Activated CD8-positive, alpha-beta T cell treated with anti-CD3 and anti-CD28 coated beads, Interleukin-2, amount 10 ng/mL, durations not matched to agents 7 days and 5 days (primary cell): ENCODE measurements at regions not wholly inside any gene's neighbourhood (a gene's known extent, or its start where the extent isn't known, plus 50 kb on each side); places are given as distances from the start of the nearest gene placed in this dataset.

Source experiments
- ATAC-seq: fragments of 150-1000 bp; cut with Tn5 transposase; one replicate; pipeline ENCODE4 v1.10.0; 2021; ENCODE audit warnings: moderate library complexity
- CTCF ChIA-PET: fragments of 350-600 bp; sonication (Branson Sonifier 250); formaldehyde crosslinking; loops from one replicate; lab custom pipeline; 2021; ENCODE audit warnings: antibody characterized with exemption; lab: Charles Lee
- POLR2A ChIA-PET: fragments of 350-600 bp; sonication (Branson Sonifier 250); formaldehyde crosslinking; loops from one replicate; lab custom pipeline; 2021; ENCODE audit warnings: antibody characterized with exemption; lab: Charles Lee
- DNase-seq: peaks from one replicate; pipeline ENCODE4 v3.0.0-alpha.2; 2020
- H3K27ac Mint-ChIP-seq: one replicate; pipeline ENCODE4 v1.8.0; 2021; ENCODE audit warnings: mild to moderate bottlenecking, mixed read lengths
- H3K27me3 Mint-ChIP-seq: one replicate; pipeline ENCODE4 v1.8.0; 2021; ENCODE audit warnings: low read depth, mixed read lengths
- H3K36me3 Mint-ChIP-seq: one replicate; pipeline ENCODE4 v1.8.0; 2021; ENCODE audit warnings: low read depth, mixed read lengths
- H3K4me1 Mint-ChIP-seq: one replicate; pipeline ENCODE4 v1.8.0; 2021; ENCODE audit warnings: low read depth, mixed read lengths
- H3K4me3 Mint-ChIP-seq: one replicate; pipeline ENCODE4 v1.8.0; 2021; ENCODE audit warnings: mild to moderate bottlenecking, mixed read lengths
- H3K9me3 Mint-ChIP-seq: one replicate; pipeline ENCODE4 v1.8.0; 2022; ENCODE audit warnings: mixed read lengths; ENCODE audit not compliant: insufficient read depth

DNA sequence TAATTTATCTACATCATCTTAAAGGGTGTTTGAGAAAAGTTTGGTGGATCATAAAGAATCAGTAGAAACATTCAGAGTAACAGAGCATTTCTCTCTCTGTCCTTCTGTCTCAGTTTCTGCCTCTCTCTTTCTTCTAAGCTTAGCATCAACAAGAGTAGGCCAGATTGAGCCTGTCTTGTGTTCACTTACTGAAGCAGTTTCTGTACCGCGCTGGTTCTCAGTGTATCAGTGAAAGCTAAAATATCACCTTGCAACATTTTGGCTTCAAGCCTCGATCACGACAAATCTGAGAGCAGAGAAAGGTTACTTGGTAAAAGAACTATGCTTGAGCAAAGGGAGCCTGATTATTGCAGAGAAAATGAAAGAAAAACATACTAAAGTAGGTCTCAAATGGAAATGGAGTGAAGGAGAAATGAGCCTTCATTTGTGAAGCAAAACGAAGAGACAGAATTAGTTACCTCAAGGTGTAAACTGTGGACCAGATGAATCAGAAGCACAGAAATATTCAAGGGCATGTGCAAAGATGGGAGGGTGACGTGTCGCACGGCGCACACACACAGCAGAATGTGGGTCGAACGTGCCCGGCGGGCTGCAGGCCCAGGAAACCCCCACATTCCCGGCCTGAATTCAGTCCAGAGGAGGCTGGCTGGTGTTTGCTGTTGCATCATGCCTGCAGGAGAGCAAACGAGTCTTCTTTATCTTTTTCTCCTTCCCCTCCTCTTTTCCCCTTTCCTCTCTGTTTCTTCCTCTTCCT lies 509.3 kb downstream of the QKI start:
- ATAC-seq (no peak), DNase-seq (no peak)
- Mint-ChIP-seq H3K27ac (no peak overlapping the region), H3K4me1 (no peaks in the 10 kb centered on the region), H3K36me3 (no peaks in the 10 kb centered on the region), H3K27me3 (no peaks in the 10 kb centered on the region), H3K9me3 (no peaks in the 10 kb centered on the region), H3K4me3 (no peak overlapping the region)
- POLR2A ChIA-PET, result no interaction called here
- CTCF ChIA-PET, result no interaction called here

- DNase-seq, result no peak
- ChIA-PET CTCF (no interaction called here), POLR2A (no interaction called here)
- Mint-ChIP-seq H3K9me3 (no peaks in the 10 kb centered on the region), H3K36me3 (no peaks in the 10 kb centered on the region), H3K4me1 (no peaks in the 10 kb centered on the region), H3K27me3 (no peaks in the 10 kb centered on the region), H3K4me3 (no peak overlapping the region), H3K27ac (no peak overlapping the region)
- no peak for ATAC-seq
Observed at GRCh38 chr6:163922562-163922961, 508.0 kb downstream of the QKI start.

DNA sequence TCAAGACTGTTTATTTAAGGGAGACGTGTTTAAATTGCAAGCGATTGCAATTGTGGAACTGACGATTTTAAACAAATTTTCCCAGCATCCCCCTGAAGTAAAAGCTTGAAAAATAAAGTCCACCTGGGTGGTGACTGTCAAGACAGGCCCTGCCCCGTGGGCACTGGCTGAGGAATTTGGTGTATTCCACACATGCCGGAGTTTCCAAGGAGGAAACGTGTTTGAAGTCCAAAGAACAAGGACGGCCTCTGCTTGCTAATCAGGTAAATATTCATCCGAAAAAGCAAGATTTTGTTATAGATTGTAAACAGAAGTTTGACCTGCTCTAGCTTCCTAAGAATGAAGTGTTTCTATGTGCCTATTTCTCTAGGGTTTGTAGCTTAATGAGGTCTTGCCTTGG lies 505.1 kb downstream of the QKI start:
- Mint-ChIP-seq H3K27me3 (no peaks in the 10 kb centered on the region), H3K36me3 (no peaks in the 10 kb centered on the region), H3K4me3 (no peak overlapping the region), H3K27ac (no peak overlapping the region), H3K9me3 (no peaks in the 10 kb centered on the region), H3K4me1 (no peaks in the 10 kb centered on the region)
- ChIA-PET CTCF (no interaction called here), POLR2A (no interaction called here)
- no peak for ATAC-seq
- no peak for DNase-seq

DNA sequence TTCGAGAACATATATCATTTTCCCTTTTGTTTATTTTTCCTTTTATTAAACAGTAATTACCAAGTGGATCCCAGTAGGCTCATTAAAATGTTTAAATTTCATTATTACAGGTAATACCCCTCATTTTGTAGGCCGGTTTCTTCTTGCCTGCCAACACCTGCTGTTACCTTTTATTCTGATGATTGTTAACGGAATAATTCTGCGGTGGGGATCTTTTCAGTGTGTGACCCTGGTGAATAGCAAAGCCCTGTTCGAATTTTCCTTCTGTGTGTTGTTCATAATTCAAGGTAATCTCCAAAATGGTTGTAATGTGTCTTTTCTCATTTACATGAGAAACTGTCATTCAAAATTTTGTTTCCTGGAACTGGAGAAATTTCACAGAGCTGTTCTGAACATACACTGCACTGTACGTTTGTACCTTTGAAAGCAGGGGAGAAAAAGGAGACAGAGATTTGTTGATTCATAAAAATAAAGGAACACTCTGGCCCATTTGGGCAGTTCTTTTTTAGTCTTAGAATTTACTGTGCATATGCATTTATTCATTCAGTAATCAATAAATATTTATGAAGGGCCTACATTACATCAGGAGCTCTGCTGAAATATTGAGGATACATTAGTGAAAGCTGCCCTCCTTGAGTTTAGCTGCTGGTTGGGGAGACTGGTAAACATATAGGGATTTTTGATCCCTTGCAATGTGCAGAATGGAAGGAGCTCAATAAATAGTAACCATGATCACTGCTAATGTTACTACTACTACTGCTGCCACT lies 502.0 kb downstream of the QKI start:
- Mint-ChIP-seq H3K27ac (no peak overlapping the region), H3K27me3 (no peaks in the 10 kb centered on the region), H3K4me3 (no peak overlapping the region), H3K9me3 (no peaks in the 10 kb centered on the region), H3K36me3 (no peaks in the 10 kb centered on the region), H3K4me1 (no peaks in the 10 kb centered on the region)
- DNase-seq (no peak), ATAC-seq (no peak)
- ChIA-PET CTCF (no interaction called here), POLR2A (no interaction called here)

DNA sequence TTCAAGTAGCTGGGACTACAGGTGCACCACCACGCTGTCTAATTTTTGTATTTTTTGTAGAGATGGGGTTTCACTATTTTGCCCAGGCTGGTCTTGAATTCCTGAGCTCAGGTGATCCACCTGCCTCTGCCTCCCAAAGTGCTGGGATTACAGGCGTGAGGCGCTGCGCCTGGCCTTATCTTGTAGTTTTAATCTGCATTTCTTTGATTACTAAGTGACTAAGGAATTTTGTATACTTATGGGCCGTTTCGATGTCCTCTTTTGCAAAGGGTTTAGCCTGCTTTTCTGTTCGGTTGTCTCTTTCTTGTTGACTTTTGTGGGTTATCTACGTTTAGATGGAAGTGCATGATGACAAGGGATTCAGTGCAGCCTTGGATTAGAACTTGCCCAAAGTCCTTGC lies 500.6 kb downstream of the QKI start:
- Mint-ChIP-seq H3K36me3 (no peaks in the 10 kb centered on the region), H3K27ac (no peak overlapping the region), H3K9me3 (no peaks in the 10 kb centered on the region), H3K27me3 (no peaks in the 10 kb centered on the region), H3K4me1 (no peaks in the 10 kb centered on the region), H3K4me3 (no peak overlapping the region)
- DNase-seq (no peak), ATAC-seq (no peak)
- CTCF ChIA-PET, result no interaction called here
- POLR2A ChIA-PET, result no interaction called here

- POLR2A ChIA-PET, result no interaction called here
- no peak overlapping the region for H3K27ac Mint-ChIP-seq
- no peaks in the 10 kb centered on the region for H3K36me3 Mint-ChIP-seq
- CTCF ChIA-PET, result no interaction called here
- no peak for DNase-seq
- no peak for ATAC-seq
- no peaks in the 10 kb centered on the region for H3K27me3 Mint-ChIP-seq
- no peaks in the 10 kb centered on the region for H3K9me3 Mint-ChIP-seq
- no peaks in the 10 kb centered on the region for H3K4me1 Mint-ChIP-seq
- H3K4me3 Mint-ChIP-seq, result no peak overlapping the region
Observed at GRCh38 chr6:163913045-163913444, 498.5 kb downstream of the QKI start.

GRCh38 chr6:163906006-163906710 lies 491.6 kb downstream of the QKI start:
- ATAC-seq (no peak), DNase-seq (no peak)
- ChIA-PET POLR2A (no interaction called here), CTCF (no interaction called here)
- no peaks in the 10 kb centered on the region for H3K27me3 Mint-ChIP-seq
- no peak overlapping the region for H3K27ac Mint-ChIP-seq
- no peaks in the 10 kb centered on the region for H3K9me3 Mint-ChIP-seq
- no peaks in the 10 kb centered on the region for H3K36me3 Mint-ChIP-seq
- H3K4me3 Mint-ChIP-seq, result no peak overlapping the region
- no peaks in the 10 kb centered on the region for H3K4me1 Mint-ChIP-seq

GRCh38 chr6:163904186-163904585 lies 489.7 kb downstream of the QKI start:
- ChIA-PET CTCF (no interaction called here), POLR2A (no interaction called here)
- H3K9me3 Mint-ChIP-seq, result no peaks in the 10 kb centered on the region
- no peak overlapping the region for H3K27ac Mint-ChIP-seq
- H3K27me3 Mint-ChIP-seq, result no peaks in the 10 kb centered on the region
- no peak for ATAC-seq
- H3K4me1 Mint-ChIP-seq, result no peaks in the 10 kb centered on the region
- no peaks in the 10 kb centered on the region for H3K36me3 Mint-ChIP-seq
- no peak for DNase-seq
- no peak overlapping the region for H3K4me3 Mint-ChIP-seq

DNA sequence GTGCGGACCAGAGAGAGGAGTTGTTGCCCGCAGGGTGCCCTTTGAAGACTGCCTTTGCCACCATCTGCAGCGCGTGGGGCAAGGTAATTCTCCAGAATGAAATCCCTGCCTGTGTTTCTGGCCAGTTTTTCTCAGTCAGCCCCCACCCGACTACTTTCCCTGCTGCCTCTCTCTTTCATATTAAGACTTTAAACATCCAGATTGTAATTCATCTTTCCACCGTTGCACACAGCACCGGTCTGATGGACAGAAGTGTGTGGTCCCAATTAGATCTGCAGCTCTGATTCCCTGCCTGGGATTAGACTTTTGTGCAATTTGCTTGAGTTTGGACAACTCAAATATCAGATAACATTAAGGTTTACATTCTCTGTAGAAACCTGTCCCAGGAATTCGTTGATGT lies 489.0 kb downstream of the QKI start:
- DNase-seq (no peak), ATAC-seq (no peak)
- Mint-ChIP-seq H3K36me3 (no peaks in the 10 kb centered on the region), H3K4me3 (no peak overlapping the region), H3K27ac (no peak overlapping the region), H3K27me3 (no peaks in the 10 kb centered on the region), H3K9me3 (no peaks in the 10 kb centered on the region), H3K4me1 (no peaks in the 10 kb centered on the region)
- POLR2A ChIA-PET, result no interaction called here
- CTCF ChIA-PET, result no interaction called here

- Mint-ChIP-seq H3K4me1 (no peaks in the 10 kb centered on the region), H3K36me3 (no peaks in the 10 kb centered on the region), H3K27ac (no peak overlapping the region), H3K4me3 (no peak overlapping the region), H3K9me3 (no peaks in the 10 kb centered on the region), H3K27me3 (no peaks in the 10 kb centered on the region)
- DNase-seq (no peak), ATAC-seq (no peak)
- POLR2A ChIA-PET, result no interaction called here
- CTCF ChIA-PET, result no interaction called here
Observed at GRCh38 chr6:163902993-163903392, 488.5 kb downstream of the QKI start.

DNA sequence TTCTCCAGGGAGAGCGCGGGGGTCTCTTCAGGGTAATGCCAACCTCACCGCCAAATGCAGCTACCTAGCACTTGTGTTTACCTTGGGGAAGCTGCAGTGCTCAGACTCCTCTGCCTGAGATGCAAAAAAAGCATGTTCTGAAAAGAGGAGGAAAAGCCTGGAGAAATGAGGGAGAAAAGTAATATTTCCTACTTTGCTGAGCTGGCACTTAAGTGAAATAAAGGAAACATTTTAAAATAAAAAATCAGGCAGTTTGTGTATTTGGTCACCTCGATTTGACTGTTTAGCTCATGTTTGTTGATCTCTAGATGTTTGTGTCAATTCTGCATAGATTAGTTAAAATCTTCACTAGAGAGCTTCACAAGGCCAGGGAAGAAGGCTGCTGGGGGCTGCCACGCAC lies 487.2 kb downstream of the QKI start:
- no peak for ATAC-seq
- POLR2A ChIA-PET, result no interaction called here
- CTCF ChIA-PET, result no interaction called here

GRCh38 chr6:163900570-163900969 lies 486.1 kb downstream of the QKI start:
- ChIA-PET POLR2A (no interaction called here), CTCF (no interaction called here)
- DNase-seq (no peak), ATAC-seq (no peak)
- H3K27ac Mint-ChIP-seq, result no peak overlapping the region
- no peaks in the 10 kb centered on the region for H3K9me3 Mint-ChIP-seq
- H3K27me3 Mint-ChIP-seq, result no peaks in the 10 kb centered on the region
- H3K36me3 Mint-ChIP-seq, result no peaks in the 10 kb centered on the region
- no peaks in the 10 kb centered on the region for H3K4me1 Mint-ChIP-seq
- no peak overlapping the region for H3K4me3 Mint-ChIP-seq

More for the DNA sequence above, 487.2 kb downstream of the QKI start:
- no peaks in the 10 kb centered on the region for H3K36me3 Mint-ChIP-seq
- no peaks in the 10 kb centered on the region for H3K27me3 Mint-ChIP-seq
- H3K27ac Mint-ChIP-seq, result no peak overlapping the region
- no peaks in the 10 kb centered on the region for H3K4me1 Mint-ChIP-seq
- no peak overlapping the region for H3K4me3 Mint-ChIP-seq
- DNase-seq, result no peak
- H3K9me3 Mint-ChIP-seq, result no peaks in the 10 kb centered on the region
